Fibroblast of the aortic adventitia (primary cell): ENCODE measurements at regions not wholly inside any gene's neighbourhood (a gene's known extent, or its start where the extent isn't known, plus 50 kb on each side); places are given as distances from the start of the nearest gene placed in this dataset.

Source experiments
- DNase-seq: peaks from one replicate; pipeline ENCODE4 v3.0.0-alpha.2; 2010; ENCODE audit warnings: low read depth
- H3K4me3 ChIP-seq: 2 replicates; pipeline ENCODE4 v1.5.1; 2011; ENCODE audit warnings: low read depth, mild to moderate bottlenecking, control low read depth, low read length, moderate library complexity
- CTCF ChIP-seq: IDR thresholded peaks from 2 replicates; pipeline ENCODE4 v1.5.1; 2011; ENCODE audit warnings: mild to moderate bottlenecking, low read length, control low read depth, inconsistent platforms; ENCODE audit not compliant: insufficient read depth

- DNase-seq, result no peak
- H3K4me3 ChIP-seq, result no peak overlapping the region
- TF ChIP-seq CTCF, result no peak
These were observed 411.5 kb downstream of the SFMBT2 start for GRCh38 chr10:6999232-6999925.

- TF ChIP-seq CTCF, result no peak
- DNase-seq, result no peak
- H3K4me3 ChIP-seq, result no peak overlapping the region
These were observed 413.3 kb downstream of the SFMBT2 start for GRCh38 chr10:6997509-6997908.

GRCh38 chr10:6996431-6996830, 414.4 kb downstream of the SFMBT2 start:
- DNase-seq, result no peak
- TF ChIP-seq CTCF, result no peak
- H3K4me3 ChIP-seq, result no peak overlapping the region

- no peak for DNase-seq
- TF ChIP-seq CTCF, result no peak
- H3K4me3 ChIP-seq, result no peak overlapping the region
These were observed 415.0 kb downstream of the SFMBT2 start for GRCh38 chr10:6995831-6996230.

- no peak overlapping the region for H3K4me3 ChIP-seq
- TF ChIP-seq CTCF, result no peak
- DNase-seq, result peak; percentile 2
These were observed 415.3 kb upstream of the PRKCQ start for GRCh38 chr10:6995341-6995740.

- DNase-seq, result no peak
- H3K4me3 ChIP-seq, result no peak overlapping the region
- TF ChIP-seq CTCF, result no peak
These were observed 410.8 kb upstream of the PRKCQ start for GRCh38 chr10:6990891-6991290.

GRCh38 chr10:6988654-6989053, 408.6 kb upstream of the PRKCQ start:
- TF ChIP-seq CTCF, result no peak
- DNase-seq, result no peak
- H3K4me3 ChIP-seq, result no peak overlapping the region
